Epidermal melanocyte (primary cell): ENCODE measurements at regions not wholly inside any gene's neighbourhood (a gene's known extent, or its start where the extent isn't known, plus 50 kb on each side); places are given as distances from the start of the nearest gene placed in this dataset.

Source experiments
- DNase-seq: peaks from one replicate; pipeline ENCODE4 v3.0.0; 2011; ENCODE audit warnings: low spot score; ENCODE audit not compliant: insufficient read length

DNA sequence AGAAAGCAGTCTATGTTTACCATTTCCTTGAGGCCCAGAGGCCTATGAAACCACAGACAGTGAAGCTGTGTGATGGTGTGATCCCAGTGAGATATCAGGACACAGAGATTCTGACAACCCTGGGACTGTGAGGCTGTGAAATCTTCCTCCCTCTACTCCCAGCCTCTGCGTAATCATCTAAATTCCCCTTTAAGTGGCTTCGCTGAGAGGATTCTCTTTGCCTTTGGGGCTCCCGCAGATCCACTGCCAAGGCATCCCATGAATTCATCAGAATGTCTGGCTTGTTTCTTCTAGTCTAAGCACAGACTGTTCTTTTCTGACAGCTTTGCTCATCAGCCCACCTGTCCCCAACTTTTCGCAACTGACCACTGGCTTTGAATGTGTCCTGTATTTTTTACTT is 901.2 kb upstream of the NR2F2 start:
- no peak for DNase-seq

DNA sequence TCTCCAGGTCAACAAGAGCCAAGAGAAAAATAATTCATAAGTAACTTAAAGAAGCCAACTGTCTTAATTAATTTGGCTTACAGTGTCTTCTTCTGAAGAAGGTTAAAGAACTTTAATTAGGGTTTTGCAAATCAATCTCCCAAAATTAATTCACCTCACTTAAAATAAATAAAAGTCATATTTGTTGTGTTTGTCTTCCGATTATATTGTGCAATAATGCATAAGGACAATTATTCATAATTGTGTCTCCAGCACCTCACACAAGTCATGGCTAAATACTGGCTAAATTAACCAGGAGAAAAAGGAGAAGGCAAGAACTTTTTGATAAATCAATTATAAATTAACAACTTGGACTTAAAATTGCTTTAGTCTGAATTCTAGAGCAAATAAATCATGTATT is 899.0 kb upstream of the NR2F2 start:
- no peak for DNase-seq

GRCh38 chr15:95432878-95433405 is 897.6 kb upstream of the NR2F2 start:
- DNase-seq, result no peak

DNA sequence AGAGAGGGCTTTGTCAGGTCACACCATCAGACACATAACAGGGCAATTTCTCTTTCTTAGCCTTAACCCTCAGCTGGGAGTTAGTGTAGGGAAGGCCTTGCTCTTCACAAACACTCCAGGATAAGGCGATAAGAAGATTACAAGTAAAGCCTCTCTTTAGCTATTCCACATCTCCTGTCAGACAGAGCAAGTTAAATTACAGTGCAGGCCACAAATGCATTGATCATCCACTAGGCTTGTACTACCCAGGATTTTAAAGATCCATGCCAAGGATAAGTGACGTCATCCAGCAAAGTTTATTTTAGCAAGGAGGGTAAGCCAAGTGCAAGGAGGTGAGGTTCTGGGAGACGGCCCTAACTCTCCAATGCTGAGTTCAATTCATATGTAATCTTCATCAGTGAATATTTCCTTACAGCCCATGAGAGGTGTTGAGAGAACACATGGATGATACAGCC is 890.6 kb upstream of the NR2F2 start:
- DNase-seq, result no peak

GRCh38 chr15:95440712-95441111 is 889.8 kb upstream of the NR2F2 start:
- no peak for DNase-seq

GRCh38 chr15:95442107-95442719 is 888.3 kb upstream of the NR2F2 start:
- no peak for DNase-seq

- DNase-seq, result no peak
Observed at GRCh38 chr15:95444860-95445259, 885.6 kb upstream of the NR2F2 start.

GRCh38 chr15:95446854-95447253 is 883.6 kb upstream of the NR2F2 start:
- DNase-seq, result no peak

GRCh38 chr15:95447486-95447885 is 883.0 kb upstream of the NR2F2 start:
- no peak for DNase-seq

GRCh38 chr15:95448531-95449229 is 881.8 kb upstream of the NR2F2 start:
- DNase-seq, result no peak

GRCh38 chr15:95449230-95449628 is 881.3 kb upstream of the NR2F2 start:
- no peak for DNase-seq

- no peak for DNase-seq
Observed at GRCh38 chr15:95450413-95450812, 880.1 kb upstream of the NR2F2 start.

- DNase-seq, result no peak
Observed at GRCh38 chr15:95451938-95452337, 878.6 kb upstream of the NR2F2 start.

- DNase-seq, result no peak
Observed at GRCh38 chr15:95454403-95455262, 875.9 kb upstream of the NR2F2 start.

DNA sequence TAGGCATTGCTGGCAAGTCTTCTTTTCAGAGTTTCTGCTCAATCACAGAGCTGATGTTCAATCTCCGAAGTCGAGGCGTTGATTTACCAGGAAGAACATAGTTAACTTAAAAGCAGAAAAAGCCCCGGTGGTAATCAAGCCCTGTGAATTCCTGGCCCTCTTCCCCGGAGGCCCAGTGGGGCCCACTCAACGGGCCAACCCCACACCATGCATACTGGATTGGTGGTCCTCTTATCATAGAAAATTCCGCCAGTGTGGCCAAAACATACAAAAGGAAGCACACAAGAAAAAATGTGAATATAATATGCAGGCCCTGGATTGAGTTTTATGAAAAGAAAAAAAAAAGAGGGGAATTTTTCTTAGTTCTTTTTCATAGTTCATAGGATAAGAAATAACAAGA is 873.0 kb upstream of the NR2F2 start:
- no peak for DNase-seq

DNA sequence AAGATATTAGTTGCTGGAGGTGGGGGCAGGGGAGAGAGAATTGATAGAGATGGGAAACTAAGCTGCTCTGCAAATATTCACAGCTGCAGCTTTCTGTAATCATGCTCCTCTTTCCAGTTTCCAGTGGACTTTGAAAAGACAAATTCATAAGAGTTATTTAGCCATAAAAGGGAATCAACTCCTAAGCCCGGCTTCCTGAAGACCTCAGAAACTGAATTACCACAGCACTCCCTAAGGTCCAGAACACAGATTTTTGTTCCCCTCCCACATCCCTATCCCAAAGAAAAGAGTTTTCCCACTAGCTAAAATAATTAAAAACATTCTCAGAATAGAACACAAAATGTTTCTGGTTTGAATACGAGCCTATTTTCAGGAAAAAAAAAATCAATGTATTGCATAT is 871.8 kb upstream of the NR2F2 start:
- no peak for DNase-seq

DNA sequence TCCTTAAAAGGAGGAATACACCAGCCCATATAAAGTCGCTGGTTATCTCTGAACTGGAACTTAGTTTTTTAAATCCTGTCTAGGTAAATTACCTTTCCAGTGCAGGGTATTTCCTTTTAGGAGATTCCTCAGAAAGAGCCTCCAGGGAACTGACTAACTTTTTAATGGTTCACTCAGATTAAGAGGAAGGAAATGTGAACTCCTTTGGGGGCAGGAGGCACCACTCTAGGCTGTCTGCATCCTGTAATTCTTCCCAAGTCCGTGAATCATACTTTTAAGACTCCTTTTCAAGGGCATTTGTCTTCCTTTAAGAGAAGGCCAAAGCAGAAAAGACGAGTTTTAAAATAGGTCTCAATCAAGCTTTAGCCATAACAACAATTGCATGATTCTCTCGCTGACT is 871.2 kb upstream of the NR2F2 start:
- no peak for DNase-seq

GRCh38 chr15:95464509-95464908 is 866.0 kb upstream of the NR2F2 start:
- no peak for DNase-seq

DNA sequence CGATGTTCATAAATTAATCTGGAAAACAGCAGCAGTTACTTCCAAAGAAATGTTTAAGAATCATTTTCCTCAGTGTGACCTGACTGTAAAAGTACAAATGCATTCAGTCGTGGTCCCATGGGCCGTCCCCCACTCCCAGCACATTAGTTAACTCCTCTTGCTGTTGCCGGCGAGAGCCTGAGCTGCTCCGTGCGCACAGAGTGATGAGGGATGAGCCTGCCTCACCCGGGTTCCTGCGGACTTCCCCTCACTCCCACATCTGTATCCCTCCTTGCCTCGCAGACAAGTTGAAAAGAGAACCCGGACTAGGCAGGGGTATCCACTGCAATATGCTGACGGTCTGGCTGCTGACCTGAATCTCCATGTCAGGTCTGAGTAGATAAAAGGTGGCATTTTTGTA is 861.7 kb upstream of the NR2F2 start:
- DNase-seq, result no peak

DNA sequence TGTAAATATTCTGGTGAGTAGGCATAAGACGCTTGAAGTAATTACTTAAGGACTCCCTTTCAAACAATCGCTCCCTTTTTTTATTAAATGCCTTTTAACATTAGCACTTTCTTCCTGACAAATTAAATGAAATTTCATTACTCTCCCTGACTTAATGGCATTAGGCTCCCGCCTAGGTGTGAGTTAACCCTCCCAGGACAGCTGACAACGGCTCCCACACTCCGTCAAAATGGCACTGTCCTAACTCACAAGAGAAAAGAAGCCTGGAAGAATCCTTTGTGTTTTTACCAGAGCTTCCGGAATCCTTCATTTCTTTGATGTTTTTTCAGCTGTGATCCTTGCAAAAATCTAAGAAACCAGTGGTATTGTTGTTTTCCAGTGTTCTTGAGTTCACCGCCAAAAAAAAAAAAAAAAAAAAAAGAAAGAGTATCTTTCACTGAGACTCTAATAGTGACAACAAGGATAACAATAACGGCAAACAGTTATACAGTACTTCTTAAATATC is 861.0 kb upstream of the NR2F2 start:
- DNase-seq, result no peak

DNA sequence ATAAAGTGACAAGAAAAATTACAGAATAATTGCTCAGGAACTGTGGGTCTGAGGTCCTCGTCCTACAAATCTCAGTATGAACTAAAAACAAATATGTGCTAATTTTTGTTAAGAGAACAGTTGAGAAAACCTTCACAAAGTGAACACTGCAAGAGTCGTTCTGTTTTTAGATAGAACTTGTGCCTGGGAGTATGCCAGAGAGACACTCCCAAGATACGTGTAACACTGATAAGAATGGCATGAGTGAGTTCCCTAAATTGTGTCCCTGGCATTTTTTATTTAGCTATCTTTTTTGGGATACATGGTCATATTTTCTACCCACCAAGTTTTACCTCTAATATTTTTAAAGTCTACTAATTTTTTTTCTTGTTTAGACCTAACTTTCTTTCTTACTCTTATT is 860.0 kb upstream of the NR2F2 start:
- DNase-seq, result no peak
